Breast epithelium (tissue), 4 donors: ENCODE measurements at regions not wholly inside any gene's neighbourhood (a gene's known extent, or its start where the extent isn't known, plus 50 kb on each side); places are given as distances from the start of the nearest gene placed in this dataset.

Experiments
- DNase-seq, 2 donors: peaks; one replicate each; pipeline ENCODE4 v3.0.0-alpha.2; 2019; ENCODE audit warnings: low spot score in 2 of 2
- H3K27ac ChIP-seq, 2 donors: fragments of 200-600 bp; sonication (generic) in 1 of 2; one replicate each; pipeline ENCODE4 v1.5.1; 2016 to 2019; ENCODE audit warnings: mild to moderate bottlenecking in 1 of 2
- H3K27me3 ChIP-seq, 2 donors: fragments of 200-600 bp; sonication (generic) in 1 of 2; one replicate each; pipeline versions ENCODE4 v1.5.1 to v1.6.0; 2017 to 2019; ENCODE audit warnings: control low read depth in 1 of 2, mild to moderate bottlenecking in 1 of 2
- H3K36me3 ChIP-seq: fragments of 200-600 bp; one replicate; pipeline ENCODE4 v1.5.1; 2019
- H3K4me1 ChIP-seq, 2 donors: fragments of 200-600 bp; sonication (generic); one replicate each; pipeline ENCODE4 v1.5.1; 2016 to 2019; ENCODE audit warnings: control low read depth in 1 of 2
- H3K4me3 ChIP-seq, 3 donors: fragments of 200-600 bp; sonication (generic); 1 replicate in 2 of 3; 2 replicates in 1 of 3; pipeline ENCODE4 v1.5.1; 2016 to 2019; ENCODE audit warnings: mild to moderate bottlenecking in 3 of 3, moderate library complexity in 2 of 3
- H3K9me3 ChIP-seq, 2 donors: fragments of 200-600 bp; sonication (generic) in 1 of 2; one replicate each; pipeline ENCODE4 v1.5.1; 2016 to 2019; ENCODE audit warnings: control low read depth in 1 of 2
- CTCF ChIP-seq, 3 donors: fragments of 450-650 bp; IDR thresholded peaks; one replicate each; pipeline ENCODE4 v1.5.1; 2016 to 2017; ENCODE audit warnings: antibody characterized with exemption in 3 of 3, mild to moderate bottlenecking in 3 of 3, moderate library complexity in 3 of 3
- POLR2A ChIP-seq: fragments of 450-650 bp; IDR thresholded peaks from one replicate; pipeline ENCODE4 v1.6.1; 2016; ENCODE audit warnings: antibody characterized with exemption, mild to moderate bottlenecking, moderate library complexity
- POLR2AphosphoS5 ChIP-seq, 3 donors: sonication (generic); formaldehyde crosslinking; IDR thresholded peaks; one replicate each; pipeline ENCODE4 v1.6.1; 2017; ENCODE audit warnings: antibody characterized with exemption in 3 of 3
- intact Hi-C: fragments of 100-400 bp; cut with DNase I; formaldehyde crosslinking; loops from one replicate; pipeline ENCODE4 v1.15.1; 2023; ENCODE audit warnings: low total_unique reads

DNA sequence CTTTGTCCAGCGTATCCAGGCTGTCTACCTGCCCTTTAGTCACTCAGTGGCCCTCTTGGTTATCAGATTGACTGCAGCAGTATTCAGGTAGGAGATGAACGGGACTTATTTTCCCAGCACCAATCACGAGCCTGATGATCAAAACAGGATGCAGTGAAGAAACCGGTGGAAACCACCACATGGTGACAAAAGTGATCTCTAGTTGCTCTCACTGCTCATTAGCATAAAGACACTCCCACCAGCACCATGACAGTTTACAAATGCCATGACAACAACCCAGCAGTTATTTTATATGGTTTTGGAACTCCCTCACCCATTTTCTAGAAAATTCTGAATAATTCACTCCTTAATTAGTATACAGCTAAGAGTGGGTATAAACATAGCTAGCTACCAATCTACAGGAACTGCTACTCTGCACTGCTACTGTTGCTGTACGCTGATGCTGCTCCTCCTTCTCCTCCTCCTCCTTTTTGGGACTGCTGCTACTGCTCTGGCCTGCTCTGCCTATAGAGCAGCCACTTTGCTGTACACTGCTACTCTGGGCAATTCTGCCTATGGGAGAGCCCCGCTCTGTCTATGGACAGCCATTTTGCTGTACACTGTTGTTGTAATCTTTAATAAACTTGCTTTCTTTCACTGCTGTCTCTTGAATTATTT, 142.5 kb upstream of the SSTR1 start:
- Histone ChIP-seq H3K4me3 (no peak overlapping the region), H3K36me3 (no peaks in the 10 kb centered on the region), H3K27ac (no peak overlapping the region), H3K27me3 (no peaks in the 10 kb centered on the region), H3K9me3 (peaks cover 16 to 17% of the 10 kb centered on the region in 2 donors), H3K4me1 (no peaks in the 10 kb centered on the region)
- TF ChIP-seq POLR2A (no peak), POLR2AphosphoS5 (IDR thresholded peaks at IDR 0.05) (no peak), CTCF (IDR thresholded peaks at IDR 0.05) (no peak)
- DNase-seq = no peak
- intact Hi-C loops = no loop called here

GRCh38 chr14:38070061-38070588, 137.6 kb upstream of the SSTR1 start:
- Histone ChIP-seq H3K4me3 (no peak overlapping the region), H3K4me1 (no peaks in the 10 kb centered on the region), H3K27ac (no peak overlapping the region), H3K27me3 (no peaks in the 10 kb centered on the region), H3K9me3 (no peaks in the 10 kb centered on the region), H3K36me3 (no peaks in the 10 kb centered on the region)
- intact Hi-C loops = no loop called here
- DNase-seq = no peak
- TF ChIP-seq POLR2AphosphoS5 (IDR thresholded peaks at IDR 0.05) (no peak), POLR2A (no peak), CTCF (IDR thresholded peaks at IDR 0.05) (no peak)

- Histone ChIP-seq H3K4me1 (no peaks in the 10 kb centered on the region), H3K27ac (no peak overlapping the region), H3K4me3 (no peak overlapping the region), H3K27me3 (no peaks in the 10 kb centered on the region), H3K36me3 (no peaks in the 10 kb centered on the region), H3K9me3 (no peaks in the 10 kb centered on the region)
- TF ChIP-seq POLR2AphosphoS5 (IDR thresholded peaks at IDR 0.05) (no peak), POLR2A (no peak), CTCF (IDR thresholded peaks at IDR 0.05) (no peak)
- intact Hi-C loops = no loop called here
- DNase-seq = no peak
These were observed 134.1 kb upstream of the SSTR1 start for GRCh38 chr14:38073641-38074040.

GRCh38 chr14:38074081-38074480, 133.6 kb upstream of the SSTR1 start:
- no peaks in the 10 kb centered on the region for H3K9me3 ChIP-seq
- H3K27me3 ChIP-seq = no peaks in the 10 kb centered on the region
- no peaks in the 10 kb centered on the region for H3K4me1 ChIP-seq
- no peak overlapping the region for H3K4me3 ChIP-seq
- TF ChIP-seq POLR2A (no peak), POLR2AphosphoS5 (IDR thresholded peaks at IDR 0.05) (no peak), CTCF (IDR thresholded peaks at IDR 0.05) (no peak)
- H3K27ac ChIP-seq = no peak overlapping the region
- intact Hi-C loops = no loop called here
- no peak for DNase-seq
- no peaks in the 10 kb centered on the region for H3K36me3 ChIP-seq

GRCh38 chr14:38074754-38075153, 132.9 kb upstream of the SSTR1 start:
- no peak overlapping the region for H3K4me3 ChIP-seq
- no peak for DNase-seq

More at GRCh38 chr14:38074754-38075153, 132.9 kb upstream of the SSTR1 start:
- Histone ChIP-seq H3K4me1 (no peaks in the 10 kb centered on the region), H3K27me3 (no peaks in the 10 kb centered on the region), H3K9me3 (no peaks in the 10 kb centered on the region), H3K27ac (no peak overlapping the region), H3K36me3 (no peaks in the 10 kb centered on the region)
- intact Hi-C loops = no loop called here
- no peak for TF ChIP-seq CTCF (IDR thresholded peaks at IDR 0.05)
- no peak for TF ChIP-seq POLR2AphosphoS5 (IDR thresholded peaks at IDR 0.05)
- no peak for TF ChIP-seq POLR2A
